Forelimb muscle (tissue), 1 donor: ENCODE measurements at regions not wholly inside any gene's neighbourhood (a gene's known extent, or its start where the extent isn't known, plus 50 kb on each side); places are given as distances from the start of the nearest gene placed in this dataset.

ENCODE experiments used
- DNase-seq: peaks from one replicate; pipeline ENCODE4 v3.0.0-alpha.2; 2013; ENCODE audit warnings: low read depth

DNA sequence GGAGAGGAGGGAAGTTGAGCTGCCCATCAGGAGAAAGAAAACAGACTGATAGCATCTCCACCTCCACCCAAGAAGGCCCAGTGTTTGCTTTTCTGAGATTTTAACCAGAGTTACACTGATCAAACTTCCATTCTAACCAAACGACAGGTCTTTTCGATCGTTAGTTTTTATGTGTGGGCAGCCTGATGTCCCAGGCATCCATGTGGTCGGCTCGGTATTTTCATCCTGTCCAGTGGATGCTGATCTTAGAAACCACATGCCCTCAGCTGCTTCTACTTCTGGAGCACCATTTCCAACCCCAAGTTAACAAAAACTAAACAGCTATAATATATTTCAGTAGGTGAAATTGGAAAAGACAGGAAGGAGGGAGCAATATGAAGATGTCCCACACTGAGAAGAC is 536.8 kb upstream of the JAG1 start:
- DNase-seq: no peak

- no peak for DNase-seq
Measured at GRCh38 chr20:11212272-11212671, 538.5 kb upstream of the JAG1 start.

- DNase-seq: no peak
Measured at GRCh38 chr20:11212902-11213301, 539.1 kb upstream of the JAG1 start.

DNA sequence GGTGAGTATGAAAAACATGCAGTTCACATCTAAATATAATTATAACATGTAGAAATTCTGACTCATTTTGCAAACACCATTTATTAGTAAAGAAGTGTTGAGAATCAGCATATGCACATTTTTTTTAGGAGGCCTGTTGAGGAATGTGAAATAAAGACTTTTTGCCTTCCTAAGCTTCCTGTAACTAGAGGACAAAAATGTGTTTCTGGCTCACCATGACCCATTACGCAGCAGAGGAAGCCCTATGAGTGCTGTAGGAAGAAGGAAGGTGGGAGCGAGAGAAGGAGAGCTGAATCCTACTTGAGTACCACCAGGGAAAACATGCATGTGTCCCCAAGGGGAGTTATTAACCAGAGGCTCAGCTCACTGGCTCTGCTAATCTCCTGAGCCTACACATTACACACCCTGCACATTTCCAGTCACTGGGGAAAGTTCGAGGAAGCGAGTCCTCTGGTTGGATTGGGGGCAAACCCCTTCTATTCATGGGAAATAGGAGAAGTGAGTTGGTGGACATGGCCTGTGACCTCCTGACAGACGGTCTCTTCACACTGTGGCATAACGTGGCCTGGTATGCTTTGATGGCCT is 540.5 kb upstream of the JAG1 start:
- DNase-seq: no peak

GRCh38 chr20:11216451-11217314 is 542.9 kb upstream of the JAG1 start:
- no peak for DNase-seq

GRCh38 chr20:11217326-11218172 is 543.8 kb upstream of the JAG1 start:
- DNase-seq: no peak

GRCh38 chr20:11218173-11218680 is 544.4 kb upstream of the JAG1 start:
- DNase-seq: no peak

DNA sequence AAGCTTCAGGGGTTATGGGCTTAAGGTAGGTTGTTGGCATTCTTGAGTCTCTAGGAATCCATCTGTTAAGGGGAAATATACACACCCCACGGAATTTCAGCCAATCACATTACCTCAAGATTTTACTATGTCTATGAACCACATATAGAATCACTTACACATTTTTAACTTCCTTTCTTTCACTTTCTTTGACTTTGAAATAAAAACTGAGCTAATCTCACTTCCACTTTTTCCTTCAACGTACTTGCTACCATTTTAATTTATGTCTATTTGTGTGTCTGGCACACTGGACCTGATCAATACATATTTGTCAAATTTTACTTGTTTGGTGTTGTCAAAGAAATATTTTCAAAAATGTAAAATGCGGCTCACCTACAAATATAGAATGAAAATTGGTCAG is 545.4 kb upstream of the JAG1 start:
- no peak for DNase-seq

GRCh38 chr20:11221046-11221445 is 547.2 kb upstream of the JAG1 start:
- no peak for DNase-seq

GRCh38 chr20:11222243-11222642 is 548.4 kb upstream of the JAG1 start:
- DNase-seq: no peak

- no peak for DNase-seq
Measured at GRCh38 chr20:11227602-11228001, 553.8 kb upstream of the JAG1 start.

GRCh38 chr20:11229772-11230171 is 556.0 kb upstream of the JAG1 start:
- no peak for DNase-seq

- no peak for DNase-seq
Measured at GRCh38 chr20:11230999-11231398, 557.2 kb upstream of the JAG1 start.

- DNase-seq: no peak
Measured at GRCh38 chr20:11231742-11232648, 558.2 kb upstream of the JAG1 start.

GRCh38 chr20:11232896-11233295 is 559.1 kb upstream of the JAG1 start:
- no peak for DNase-seq

- no peak for DNase-seq
Measured at GRCh38 chr20:11234181-11234580, 560.4 kb upstream of the JAG1 start.

DNA sequence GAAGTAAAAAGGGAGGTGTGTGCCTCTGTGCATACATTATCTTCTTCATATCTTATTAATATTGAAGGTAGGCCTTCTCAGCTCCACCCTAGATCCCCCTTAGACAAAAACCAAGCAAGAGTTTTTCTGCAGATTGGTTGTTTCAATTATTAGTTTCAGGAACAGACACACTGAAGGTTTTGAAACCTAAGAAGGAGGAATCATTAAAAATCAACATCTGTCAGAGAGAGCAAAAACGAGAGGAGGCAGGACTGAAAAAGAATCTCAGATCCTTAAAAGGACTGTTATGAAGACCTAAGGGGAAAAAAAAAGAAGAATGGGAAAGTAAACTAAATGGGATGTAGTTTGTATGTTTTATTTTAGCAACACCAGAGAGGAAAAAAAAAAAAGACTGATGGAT is 560.8 kb upstream of the JAG1 start:
- DNase-seq: no peak

DNA sequence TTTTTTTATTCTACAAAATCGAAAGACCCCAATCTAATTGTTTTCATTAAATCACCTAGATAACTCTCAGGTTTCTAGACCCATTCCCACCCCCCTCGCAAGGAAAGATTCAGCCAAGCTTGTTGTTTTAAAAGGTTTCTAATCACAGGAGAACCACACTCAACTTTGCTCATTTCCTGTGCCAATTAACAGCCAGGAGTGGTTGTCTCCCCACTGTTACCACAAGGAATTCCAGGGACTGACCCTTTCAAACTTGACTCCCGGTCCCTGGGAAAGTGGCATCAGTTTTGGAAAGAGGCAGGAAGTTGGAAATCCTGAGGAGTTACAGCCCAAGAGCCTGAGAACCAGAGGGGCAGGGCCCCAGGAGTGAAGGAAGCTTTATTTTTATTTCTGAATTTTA is 561.3 kb upstream of the JAG1 start:
- no peak for DNase-seq

DNA sequence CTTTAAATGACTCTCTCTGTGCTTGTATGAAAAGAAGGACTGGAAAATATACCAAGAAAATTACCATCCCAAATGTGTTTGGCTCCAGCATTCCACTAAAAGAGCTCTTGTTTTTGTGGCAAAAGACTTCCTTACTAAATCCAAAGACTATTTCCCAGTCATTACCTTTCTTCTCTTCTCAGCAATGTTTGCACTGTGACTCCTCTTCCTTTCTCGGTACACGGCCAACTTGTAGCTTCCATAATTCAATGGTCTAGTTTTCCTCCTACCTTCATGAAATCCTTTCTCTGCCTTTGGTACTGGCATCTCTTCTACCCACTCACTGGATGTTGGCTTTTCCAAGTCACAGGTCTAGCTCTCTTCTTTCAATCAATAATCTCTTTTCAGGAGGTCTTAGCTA is 568.5 kb upstream of the JAG1 start:
- DNase-seq: no peak

DNA sequence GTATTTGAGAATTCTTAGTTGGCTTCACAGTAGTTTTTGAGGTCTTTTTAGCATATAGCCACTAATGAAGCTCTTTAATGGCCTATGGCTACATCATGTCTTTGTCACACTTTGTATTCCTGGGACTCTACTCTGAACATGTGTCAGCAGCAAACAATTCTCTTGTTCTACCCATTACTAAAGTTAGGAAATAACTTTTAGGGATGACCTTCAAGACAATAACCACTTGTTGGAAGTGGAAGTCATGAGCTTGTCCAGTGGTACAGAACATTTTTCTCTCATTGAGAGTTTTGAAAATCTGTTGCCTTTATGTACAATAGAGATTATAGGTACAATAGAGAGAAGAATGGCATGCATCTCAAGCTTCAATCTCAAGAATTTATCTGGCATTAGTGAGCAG is 571.6 kb upstream of the JAG1 start:
- DNase-seq: no peak

GRCh38 chr20:11246251-11246775 is 572.5 kb upstream of the JAG1 start:
- DNase-seq: no peak
